ENCODE measurements at regions not wholly inside any gene's neighbourhood (a gene's known extent, or its start where the extent isn't known, plus 50 kb on each side); places are given as distances from the start of the nearest gene placed in this dataset.
"Not testable (repeated sequence)": the region's sequence is repeated elsewhere in the genome, so short reads cannot be mapped to it uniquely, and the experiment has no call there.

DNA sequence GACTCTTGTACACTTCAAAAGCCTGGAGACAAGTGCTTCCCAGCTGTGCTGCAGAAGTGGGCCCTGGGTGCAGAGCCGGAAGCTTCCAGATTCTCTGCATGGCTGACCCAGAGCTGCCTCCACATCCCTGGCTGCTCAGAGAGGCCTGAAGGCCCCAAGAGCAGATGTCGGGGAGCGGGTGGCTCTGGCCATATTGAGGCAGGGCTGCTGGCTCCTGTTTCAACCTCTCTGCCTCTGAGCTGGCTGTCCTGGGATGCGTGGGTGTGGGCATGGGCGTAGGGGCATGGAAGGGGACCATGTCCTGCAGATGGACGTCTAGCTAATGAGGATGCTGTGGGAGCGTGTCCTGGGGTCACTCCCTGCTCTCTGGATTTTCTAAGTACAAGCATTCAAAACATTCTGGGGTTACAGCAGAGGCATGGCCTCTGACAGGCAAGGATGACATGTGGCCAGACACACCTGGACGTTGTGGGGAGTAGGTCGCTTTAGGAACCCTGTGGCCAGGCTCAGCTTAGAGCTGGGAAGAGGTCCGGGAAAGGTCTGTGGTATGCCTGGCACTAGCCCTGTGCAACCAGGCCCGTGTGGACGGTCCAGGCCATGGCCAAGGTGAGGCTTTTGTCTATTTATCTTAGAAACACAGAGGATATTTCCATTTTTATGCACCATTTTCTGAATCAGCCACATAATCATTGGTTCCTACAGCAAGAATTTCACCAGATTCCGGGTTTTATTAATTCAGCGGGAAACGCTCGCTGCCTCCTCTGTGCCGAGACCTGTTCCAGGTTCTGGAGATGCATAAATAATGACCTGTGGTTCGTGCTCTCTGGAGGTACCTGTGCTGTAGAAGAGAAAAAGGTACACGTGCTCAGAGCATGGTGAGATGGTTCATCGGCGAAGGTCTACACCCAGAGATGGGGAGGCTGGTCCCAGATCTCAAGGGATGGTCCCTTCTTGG, 361.1 kb downstream of the GLRX3 start:
- Mint-ChIP-seq H3K27me3 (no peaks in the 10 kb centered on the region), H3K4me3 (peak overlapping the region in 1 of 4 donors; percentile 12), H3K9me3 (peaks cover 0 to 7% (median 4%) of the 10 kb centered on the region in 3 donors), H3K27ac (no peak overlapping the region), H3K36me3 (no peaks in the 10 kb centered on the region), H3K4me1 (no peaks in the 10 kb centered on the region)

DNA sequence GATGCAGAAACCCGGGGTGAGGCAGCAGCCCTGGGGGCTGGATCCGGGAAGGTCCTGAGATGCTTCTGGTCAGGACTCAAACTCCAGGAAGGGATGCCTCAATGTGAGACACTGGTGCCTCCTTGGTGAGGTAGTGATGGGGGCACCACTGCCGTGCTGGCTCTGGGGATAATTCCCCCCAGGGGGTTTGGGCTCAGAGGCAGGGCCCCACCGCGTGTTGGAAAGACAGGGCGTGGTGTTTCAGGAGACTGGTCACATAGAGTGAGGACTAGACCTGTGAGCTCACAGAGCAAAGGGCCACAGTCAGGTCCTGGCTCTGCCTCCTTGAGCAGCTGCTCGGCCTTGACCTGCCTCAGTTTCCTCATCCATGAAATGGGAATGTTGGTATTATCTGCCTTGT, 361.9 kb downstream of the GLRX3 start:
- peaks cover 0 to 11% (median 4%) of the 10 kb centered on the region in 3 donors for H3K9me3 Mint-ChIP-seq
- no peak overlapping the region for H3K27ac Mint-ChIP-seq
- H3K36me3 Mint-ChIP-seq = no peaks in the 10 kb centered on the region
- no peaks in the 10 kb centered on the region for H3K27me3 Mint-ChIP-seq
- H3K4me1 Mint-ChIP-seq = no peaks in the 10 kb centered on the region
- peak overlapping the region in 1 of 4 donors; percentile 12 for H3K4me3 Mint-ChIP-seq

DNA sequence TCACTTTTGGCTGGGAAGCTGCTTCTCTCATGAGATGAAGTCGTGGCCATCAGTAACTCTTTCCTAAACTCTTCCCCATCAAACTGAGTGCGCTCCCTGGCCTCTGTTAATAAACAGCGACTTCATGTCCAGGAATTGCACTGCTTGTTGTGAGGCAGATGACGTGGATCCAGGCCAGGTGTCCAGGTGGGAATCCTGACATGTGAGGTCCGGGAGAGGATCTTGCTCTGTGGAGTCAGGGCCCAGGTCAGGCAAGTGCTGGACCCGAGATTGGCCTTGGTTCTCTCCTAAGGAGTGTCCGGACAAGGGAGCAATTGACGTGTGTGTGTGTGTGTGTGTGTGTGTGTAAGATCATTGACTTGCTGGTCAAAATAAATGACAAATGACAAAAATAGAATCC, 362.7 kb downstream of the GLRX3 start:
- no peak overlapping the region for H3K4me3 Mint-ChIP-seq
- H3K27me3 Mint-ChIP-seq = no peaks in the 10 kb centered on the region
- H3K4me1 Mint-ChIP-seq = no peaks in the 10 kb centered on the region
- peaks cover 0 to 19% (median 4%) of the 10 kb centered on the region in 3 donors for H3K9me3 Mint-ChIP-seq
- no peaks in the 10 kb centered on the region for H3K36me3 Mint-ChIP-seq
- no peak overlapping the region for H3K27ac Mint-ChIP-seq

DNA sequence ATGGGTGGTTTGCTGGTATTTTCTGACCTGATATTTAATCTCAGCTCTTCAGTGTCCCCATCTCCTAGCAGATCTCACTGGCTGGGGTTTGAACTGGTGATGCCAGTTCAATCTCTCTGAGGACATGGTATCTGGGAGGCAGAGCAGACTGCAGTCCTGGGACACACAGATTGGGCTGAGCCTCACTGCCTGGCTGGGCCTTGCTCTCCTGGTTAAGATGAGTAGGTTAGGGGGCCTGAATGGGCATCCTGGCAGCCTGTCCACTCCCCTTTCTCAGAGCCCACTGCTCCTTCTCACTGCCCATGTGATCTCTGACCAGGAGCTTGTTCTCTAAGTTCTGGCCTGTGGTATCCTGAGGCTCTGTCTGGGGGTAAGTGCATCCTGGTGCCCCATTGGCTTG, 363.4 kb downstream of the GLRX3 start:
- no peaks in the 10 kb centered on the region for H3K4me1 Mint-ChIP-seq
- no peaks in the 10 kb centered on the region for H3K27me3 Mint-ChIP-seq
- H3K36me3 Mint-ChIP-seq = no peaks in the 10 kb centered on the region
- H3K9me3 Mint-ChIP-seq = peaks cover 0 to 25% (median 4%) of the 10 kb centered on the region in 3 donors
- H3K27ac Mint-ChIP-seq = no peak overlapping the region
- no peak overlapping the region for H3K4me3 Mint-ChIP-seq

DNA sequence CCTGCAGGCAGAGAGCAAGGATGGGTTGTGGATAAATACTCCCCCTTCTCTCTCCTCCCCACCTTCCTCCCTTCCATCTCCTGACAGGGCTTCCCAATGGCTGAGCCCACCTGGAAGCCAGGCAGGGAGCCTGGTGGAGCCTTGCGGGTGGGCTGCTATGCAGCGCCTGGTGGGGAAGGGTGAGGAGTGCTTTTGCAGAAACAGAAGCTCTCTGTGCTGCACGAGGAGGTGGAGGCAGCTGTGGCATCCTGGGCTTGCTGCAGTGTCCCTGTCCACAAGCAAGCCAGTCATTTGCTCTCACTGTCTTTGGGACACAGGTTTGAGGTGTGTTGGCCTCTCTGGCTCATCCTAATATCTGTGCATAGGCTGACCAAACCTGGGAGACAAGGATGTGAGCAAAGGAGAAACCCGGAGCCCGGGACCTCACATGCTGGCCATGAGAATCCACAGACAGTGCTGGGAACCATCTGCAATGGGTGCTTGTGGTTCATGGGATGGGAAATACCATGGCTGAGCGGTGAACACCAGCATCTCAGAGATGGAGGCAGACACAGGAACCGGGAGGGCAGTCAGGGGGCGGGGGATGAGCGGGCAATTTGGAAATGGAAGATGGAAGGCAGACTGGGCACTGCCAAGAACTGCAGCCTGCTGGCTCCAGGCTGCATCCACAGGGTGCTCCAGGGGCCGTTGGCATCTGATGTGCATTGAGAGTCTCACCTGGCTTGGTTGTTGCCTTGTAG, 364.2 kb downstream of the GLRX3 start:
- H3K27me3 Mint-ChIP-seq = no peaks in the 10 kb centered on the region
- H3K4me3 Mint-ChIP-seq = no peak overlapping the region
- H3K36me3 Mint-ChIP-seq = no peaks in the 10 kb centered on the region
- no peaks in the 10 kb centered on the region for H3K4me1 Mint-ChIP-seq
- H3K27ac Mint-ChIP-seq = no peak overlapping the region
- peaks cover 0 to 34% (median 6%) of the 10 kb centered on the region in 3 donors for H3K9me3 Mint-ChIP-seq

DNA sequence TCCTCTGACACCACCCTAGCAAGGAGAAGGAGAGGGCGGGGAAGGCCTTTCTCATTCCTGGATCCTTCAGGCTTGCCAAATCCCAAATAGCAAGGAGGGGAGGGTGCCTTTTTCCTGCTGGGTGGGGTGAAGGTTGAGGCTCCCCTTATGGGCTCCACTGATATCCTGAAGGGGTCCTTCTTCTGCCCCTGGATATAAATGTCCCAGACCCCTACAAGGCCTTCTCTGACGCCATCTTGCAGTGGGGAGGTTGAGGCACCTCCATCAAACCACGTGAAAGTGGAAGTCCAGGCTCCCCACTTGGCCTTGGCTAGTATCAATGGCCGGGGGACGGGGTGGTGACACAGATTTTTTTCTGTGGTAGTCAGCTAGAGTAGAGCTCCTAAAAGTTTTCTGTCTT, 371.3 kb downstream of the GLRX3 start:
- H3K36me3 Mint-ChIP-seq = no peaks in the 10 kb centered on the region
- no peak overlapping the region for H3K4me3 Mint-ChIP-seq
- no peaks in the 10 kb centered on the region for H3K4me1 Mint-ChIP-seq
- no peak overlapping the region for H3K27ac Mint-ChIP-seq
- H3K9me3 Mint-ChIP-seq = peaks cover 0 to 31% (median 7%) of the 10 kb centered on the region in 3 donors
- H3K27me3 Mint-ChIP-seq = no peaks in the 10 kb centered on the region

DNA sequence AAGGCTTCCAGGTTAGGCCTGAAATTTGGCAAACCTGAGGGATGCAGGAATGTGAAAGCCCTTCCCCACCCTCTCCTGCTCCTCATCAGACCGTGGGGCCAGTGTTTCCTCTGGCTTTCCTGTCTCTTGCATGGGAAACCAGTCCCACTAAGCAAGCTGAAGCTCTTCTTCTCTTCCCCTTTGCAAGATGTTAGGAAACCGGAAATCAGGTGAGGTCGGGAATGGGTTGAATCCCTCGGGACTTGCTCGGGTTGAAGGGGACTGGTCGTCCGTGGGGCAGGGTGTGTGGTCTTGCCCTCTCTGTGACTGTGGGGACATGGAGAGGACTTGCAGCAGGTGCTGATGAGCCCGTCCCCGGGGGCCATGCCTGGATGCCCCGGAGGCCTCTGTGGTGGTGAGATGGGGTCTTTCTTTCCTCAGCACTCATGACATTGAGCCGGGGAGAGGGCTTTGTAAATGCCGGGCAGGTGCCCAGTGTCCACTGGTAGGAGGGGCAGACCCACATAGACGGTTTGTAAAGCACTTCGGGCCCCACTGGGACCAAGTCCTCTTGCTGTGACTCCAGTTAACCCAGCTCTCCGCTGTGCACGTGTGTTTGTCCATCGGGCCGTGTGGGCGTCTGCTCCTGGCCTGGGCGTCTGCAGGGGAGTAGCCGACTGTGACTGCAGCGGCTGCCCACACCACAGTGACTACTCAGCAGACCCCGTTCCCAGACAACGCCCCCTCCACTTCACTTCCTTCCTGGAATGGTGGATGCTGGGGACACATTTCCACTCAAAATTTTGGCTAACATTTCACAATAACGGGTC, 373.9 kb downstream of the GLRX3 start:
- H3K27me3 Mint-ChIP-seq = peaks cover 2% of the 10 kb centered on the region
- H3K36me3 Mint-ChIP-seq = no peaks in the 10 kb centered on the region
- H3K9me3 Mint-ChIP-seq = peaks cover 0 to 9% (median 7%) of the 10 kb centered on the region in 3 donors
- H3K4me3 Mint-ChIP-seq = no peak overlapping the region
- no peaks in the 10 kb centered on the region for H3K4me1 Mint-ChIP-seq
- H3K27ac Mint-ChIP-seq = no peak overlapping the region

DNA sequence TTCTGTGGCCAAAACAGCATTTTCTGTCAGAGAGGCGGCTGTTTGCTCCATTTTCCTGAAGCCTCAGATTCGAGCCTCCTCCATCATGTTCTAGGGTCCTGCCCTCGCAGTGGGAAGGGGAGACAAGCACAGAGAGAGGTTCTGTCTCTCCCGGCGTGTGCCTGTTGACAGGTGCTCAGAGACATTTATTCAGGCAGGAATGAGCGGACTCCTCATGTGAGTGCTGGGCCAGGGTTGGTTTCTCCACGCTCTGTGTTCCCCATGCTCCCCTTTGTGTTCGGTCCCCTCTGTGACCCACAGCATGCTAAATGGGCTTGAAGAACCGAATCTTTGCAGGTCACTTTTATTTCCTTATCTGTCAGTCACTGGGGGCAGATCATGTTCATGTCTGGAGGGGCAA, 374.6 kb downstream of the GLRX3 start:
- H3K9me3 Mint-ChIP-seq = peaks cover 0 to 5% (median 4%) of the 10 kb centered on the region in 3 donors
- H3K27ac Mint-ChIP-seq = no peak overlapping the region
- H3K27me3 Mint-ChIP-seq = peaks cover 2% of the 10 kb centered on the region
- H3K4me1 Mint-ChIP-seq = no peaks in the 10 kb centered on the region
- H3K4me3 Mint-ChIP-seq = no peak overlapping the region
- no peaks in the 10 kb centered on the region for H3K36me3 Mint-ChIP-seq

DNA sequence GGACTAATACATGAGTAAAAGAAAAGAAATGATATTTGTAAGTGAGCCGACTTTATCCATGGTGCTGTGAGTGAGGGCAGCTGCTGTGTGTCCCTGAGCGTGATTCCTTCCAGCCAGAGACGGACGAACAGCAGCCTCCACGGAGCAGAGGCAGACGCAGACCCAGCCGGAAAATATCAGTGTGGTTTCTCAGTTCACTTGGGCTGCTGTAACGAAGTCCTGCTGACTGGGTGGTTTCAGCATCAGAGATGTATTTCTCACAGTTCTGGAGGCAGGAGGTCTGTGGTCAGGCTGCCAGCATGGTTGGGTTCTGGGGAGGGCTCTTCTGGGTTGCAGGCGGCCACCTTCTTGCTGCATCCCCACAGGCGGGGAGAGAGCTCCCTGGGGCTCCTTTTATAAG, 375.6 kb downstream of the GLRX3 start:
- Mint-ChIP-seq H3K4me3 (no peak overlapping the region), H3K36me3 (no peaks in the 10 kb centered on the region), H3K27ac (no peak overlapping the region), H3K9me3 (peaks cover 0 to 5% (median 0%) of the 10 kb centered on the region in 3 donors), H3K27me3 (peaks cover 2% of the 10 kb centered on the region), H3K4me1 (no peaks in the 10 kb centered on the region)

DNA sequence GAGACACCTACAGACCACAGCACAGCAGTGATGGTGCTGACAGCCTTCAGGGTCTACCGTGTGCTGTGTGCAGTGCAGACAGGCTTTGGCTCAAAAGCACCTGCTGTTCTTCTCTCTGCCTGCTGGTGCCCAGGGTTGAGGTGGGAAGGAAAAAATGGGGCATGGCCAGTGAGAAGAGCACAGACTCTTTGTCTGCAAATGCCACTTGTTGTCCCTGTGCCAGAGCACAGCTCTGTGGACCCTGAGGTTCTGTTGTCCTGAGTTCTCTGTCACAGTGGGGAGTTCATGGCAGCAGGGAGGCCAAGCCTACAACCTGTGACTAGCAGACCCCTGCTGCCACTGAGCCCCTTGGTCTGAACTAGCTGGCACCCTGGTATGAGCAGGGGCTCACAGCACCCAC, 376.7 kb downstream of the GLRX3 start:
- no peaks in the 10 kb centered on the region for H3K36me3 Mint-ChIP-seq
- no peak overlapping the region for H3K4me3 Mint-ChIP-seq
- no peak overlapping the region for H3K27ac Mint-ChIP-seq
- peaks cover 0 to 5% (median 0%) of the 10 kb centered on the region in 3 donors for H3K9me3 Mint-ChIP-seq
- no peaks in the 10 kb centered on the region for H3K4me1 Mint-ChIP-seq
- H3K27me3 Mint-ChIP-seq = peaks cover 2% of the 10 kb centered on the region

DNA sequence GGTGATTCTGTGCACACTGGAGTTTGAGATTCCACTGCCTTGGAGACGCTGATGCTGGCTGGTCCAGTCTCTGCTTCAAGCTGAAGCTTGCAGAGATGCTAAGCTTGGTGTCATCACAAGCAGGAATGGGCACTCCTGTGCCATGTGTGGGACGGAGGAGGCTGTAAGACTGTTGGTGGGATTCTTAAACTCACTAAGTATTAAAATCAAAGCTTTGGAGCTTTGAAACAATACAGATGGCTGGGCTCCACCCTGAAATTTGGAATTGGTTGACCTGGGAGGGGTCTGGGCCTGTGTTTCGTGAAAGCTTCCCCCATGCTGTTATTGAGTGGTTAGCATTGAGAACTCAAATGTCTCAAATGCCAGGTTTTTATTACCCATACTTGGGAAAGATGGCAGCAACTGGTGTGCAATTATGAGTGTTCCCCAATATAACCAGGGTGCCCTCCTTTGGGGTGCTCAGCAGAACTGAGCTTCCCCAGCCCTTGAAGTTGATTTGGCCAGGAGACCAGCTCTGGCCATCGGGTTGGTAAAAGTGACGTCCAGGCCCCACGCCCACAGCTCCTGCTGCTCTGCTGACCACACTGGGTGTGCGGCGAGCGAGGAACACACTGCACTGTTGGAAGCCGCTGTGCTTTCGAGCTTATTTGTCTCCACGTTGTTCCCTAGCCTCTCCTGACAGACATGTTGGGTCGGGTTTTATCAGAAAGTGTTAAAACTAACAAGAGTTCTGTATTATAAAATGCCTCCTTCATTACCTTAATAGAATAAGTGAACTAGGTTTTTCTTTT, 377.7 kb downstream of the GLRX3 start:
- peaks cover 0 to 5% (median 0%) of the 10 kb centered on the region in 3 donors for H3K9me3 Mint-ChIP-seq
- no peaks in the 10 kb centered on the region for H3K36me3 Mint-ChIP-seq
- H3K27ac Mint-ChIP-seq = no peak overlapping the region
- H3K4me1 Mint-ChIP-seq = no peaks in the 10 kb centered on the region
- peaks cover 2% of the 10 kb centered on the region for H3K27me3 Mint-ChIP-seq
- no peak overlapping the region for H3K4me3 Mint-ChIP-seq

DNA sequence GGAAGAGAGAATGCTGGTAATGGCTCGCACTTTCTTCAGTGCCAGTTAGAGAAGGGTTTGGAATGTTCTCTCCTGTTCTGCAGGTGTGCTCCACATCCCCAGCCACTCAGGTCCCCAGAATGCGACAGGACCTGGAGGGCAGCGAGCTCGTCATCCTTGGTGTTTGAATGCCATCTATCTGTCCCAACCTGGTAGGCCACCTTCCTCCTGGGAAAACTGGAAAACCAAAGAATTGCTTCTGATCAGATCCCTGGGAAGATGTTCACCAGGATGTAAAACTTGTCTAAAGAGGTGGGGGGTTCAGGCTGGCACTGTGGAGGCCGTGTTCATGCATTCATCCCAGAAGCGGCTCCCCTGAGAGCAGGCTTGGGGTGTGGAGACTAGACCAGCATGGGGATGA, 379.5 kb downstream of the GLRX3 start:
- H3K36me3 Mint-ChIP-seq = no peaks in the 10 kb centered on the region
- no peak overlapping the region for H3K27ac Mint-ChIP-seq
- H3K4me1 Mint-ChIP-seq = no peaks in the 10 kb centered on the region
- H3K4me3 Mint-ChIP-seq = no peak overlapping the region
- H3K9me3 Mint-ChIP-seq = peaks cover 0 to 14% (median 9%) of the 10 kb centered on the region in 3 donors
- H3K27me3 Mint-ChIP-seq = peaks cover 2% of the 10 kb centered on the region

DNA sequence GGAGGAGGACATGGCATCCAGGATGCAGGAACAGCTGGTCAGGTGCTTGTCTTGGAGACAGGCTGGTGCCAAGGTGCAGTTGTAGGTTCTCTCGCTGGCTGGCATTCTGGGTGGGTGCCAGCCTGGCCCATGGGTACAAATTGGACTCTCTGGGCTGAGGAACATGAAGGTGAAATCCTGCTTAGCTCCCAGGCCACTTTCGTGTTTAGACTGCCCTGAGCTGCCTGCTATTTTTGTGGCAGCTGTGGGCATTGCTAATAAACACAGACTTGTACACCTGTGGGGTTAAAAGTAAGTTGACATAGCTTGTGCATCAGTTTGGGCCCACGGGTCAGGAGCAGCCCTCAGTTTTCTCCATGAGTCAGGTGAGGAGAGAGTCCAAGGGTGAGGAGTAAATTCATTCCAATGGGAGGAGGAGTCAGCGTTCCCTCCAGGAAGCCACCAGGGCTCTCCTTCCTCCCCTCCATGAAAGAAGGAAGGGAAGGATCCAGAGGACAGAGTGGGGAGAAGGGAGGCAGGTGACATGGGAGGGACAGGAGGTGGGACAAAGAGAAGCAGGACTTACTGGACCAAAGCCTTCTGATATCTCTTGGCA, 380.0 kb downstream of the GLRX3 start:
- H3K27me3 Mint-ChIP-seq = peaks cover 2% of the 10 kb centered on the region
- no peaks in the 10 kb centered on the region for H3K4me1 Mint-ChIP-seq
- H3K4me3 Mint-ChIP-seq = no peak overlapping the region
- peaks cover 0 to 12% (median 9%) of the 10 kb centered on the region in 3 donors for H3K9me3 Mint-ChIP-seq
- no peaks in the 10 kb centered on the region for H3K36me3 Mint-ChIP-seq
- no peak overlapping the region for H3K27ac Mint-ChIP-seq

DNA sequence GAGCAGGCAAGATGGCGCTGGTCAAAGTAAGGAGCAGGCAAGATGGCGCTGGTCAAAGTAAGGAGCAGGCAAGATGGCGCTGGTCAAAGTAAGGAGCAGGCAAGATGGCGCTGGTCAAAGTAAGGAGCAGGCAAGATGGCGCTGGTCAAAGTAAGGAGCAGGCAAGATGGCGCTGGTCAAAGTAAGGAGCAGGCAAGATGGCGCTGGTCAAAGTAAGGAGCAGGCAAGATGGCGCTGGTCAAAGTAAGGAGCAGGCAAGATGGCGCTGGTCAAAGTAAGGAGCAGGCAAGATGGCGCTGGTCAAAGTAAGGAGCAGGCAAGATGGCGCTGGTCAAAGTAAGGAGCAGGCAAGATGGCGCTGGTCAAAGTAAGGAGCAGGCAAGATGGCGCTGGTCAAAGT, 382.7 kb downstream of the GLRX3 start:
- not testable (repeated sequence) for H3K27me3 Mint-ChIP-seq, H3K4me1 Mint-ChIP-seq, H3K36me3 Mint-ChIP-seq, H3K4me3 Mint-ChIP-seq, H3K9me3 Mint-ChIP-seq, H3K27ac Mint-ChIP-seq
